HEK293 (cell line): ENCODE measurements at regions not wholly inside any gene's neighbourhood (a gene's known extent, or its start where the extent isn't known, plus 50 kb on each side); places are given as distances from the start of the nearest gene placed in this dataset.

Source experiments
- CTCF ChIA-PET: fragments of 350-600 bp; formaldehyde crosslinking; extraction: SDS; loops from one replicate; lab custom pipeline; 2021; ENCODE audit warnings: antibody characterized with exemption; lab: Yijun Ruan, JAX
- POLR2A ChIA-PET: fragments of 300-600 bp; formaldehyde crosslinking; extraction: SDS; loops from one replicate; lab custom pipeline; 2020; ENCODE audit warnings: antibody characterized with exemption, inconsistent platforms; lab: Yijun Ruan, JAX
- H3K27ac ChIP-seq: fragments of 200-500 bp; sonication (Bioruptor generic); 2 replicates; pipeline ENCODE4 v1.5.1; 2014; ENCODE audit warnings: low read depth, low read length, control low read depth, inconsistent platforms; ENCODE audit errors: extremely low read depth
- H3K36me3 ChIP-seq, 2 experiments: fragments of 200-500 bp in 1 of 2; sonication (Bioruptor generic) in 1 of 2; 1 replicate in 1 of 2; 2 replicates in 1 of 2; pipeline ENCODE4 v1.5.1; 2014 to 2017; ENCODE audit warnings: inconsistent platforms in 2 of 2, low read length in 2 of 2; ENCODE audit not compliant: control insufficient read depth in 2 of 2, insufficient read depth in 1 of 2
- H3K4me1 ChIP-seq: fragments of 200-500 bp; sonication (Bioruptor generic); 2 replicates; pipeline ENCODE4 v1.5.1; 2014; ENCODE audit warnings: mild to moderate bottlenecking, low read length, inconsistent platforms; ENCODE audit not compliant: control insufficient read depth, insufficient read depth
- H3K4me3 ChIP-seq: 2 replicates; pipeline ENCODE4 v1.5.1; 2011; ENCODE audit warnings: low read depth, mild to moderate bottlenecking, control low read depth, low read length, moderate library complexity
- H3K9me3 ChIP-seq: fragments of 200-500 bp; sonication (Bioruptor generic); 2 replicates; pipeline ENCODE4 v1.5.1; 2014; ENCODE audit warnings: low read depth, low read length, inconsistent platforms; ENCODE audit not compliant: control insufficient read depth, insufficient read depth
- BCL11A ChIP-seq: fragments of 450-650 bp; formaldehyde crosslinking; IDR thresholded peaks from 2 replicates; pipeline ENCODE4 v1.5.1; 2016; ENCODE audit warnings: low read depth, missing biosample characterization, missing genetic modification characterization
- RBAK ChIP-seq: fragments of 450-650 bp; formaldehyde crosslinking; IDR thresholded peaks from 2 replicates; pipeline ENCODE4 v1.5.1; 2016; ENCODE audit warnings: missing biosample characterization, missing genetic modification characterization
- SALL2 ChIP-seq: fragments of 450-650 bp; formaldehyde crosslinking; IDR thresholded peaks from 2 replicates; pipeline ENCODE4 v1.5.0; 2017; ENCODE audit warnings: missing biosample characterization, mild to moderate bottlenecking, missing genetic modification characterization, borderline replicate concordance
- ZBTB48 ChIP-seq: fragments of 450-650 bp; formaldehyde crosslinking; IDR thresholded peaks from 2 replicates; pipeline ENCODE4 v1.5.1; 2016; ENCODE audit warnings: missing biosample characterization, missing genetic modification characterization
- ZBTB49 ChIP-seq: fragments of 450-650 bp; formaldehyde crosslinking; IDR thresholded peaks from 2 replicates; pipeline ENCODE4 v1.5.1; 2016; ENCODE audit warnings: missing biosample characterization, missing genetic modification characterization, low read depth
- ZNF132 ChIP-seq: fragments of 450-650 bp; formaldehyde crosslinking; IDR thresholded peaks from 2 replicates; pipeline ENCODE4 v1.5.1; 2017; ENCODE audit warnings: missing biosample characterization, missing genetic modification characterization, borderline replicate concordance
- ZNF138 ChIP-seq: fragments of 450-650 bp; formaldehyde crosslinking; IDR thresholded peaks from 2 replicates; pipeline ENCODE4 v1.5.1; 2016; ENCODE audit warnings: missing biosample characterization, missing genetic modification characterization, borderline replicate concordance
- ZNF24 ChIP-seq: fragments of 450-650 bp; formaldehyde crosslinking; IDR thresholded peaks from 2 replicates; pipeline ENCODE4 v1.5.1; 2016; ENCODE audit warnings: missing biosample characterization, missing genetic modification characterization
- ZNF266 ChIP-seq: fragments of 450-650 bp; formaldehyde crosslinking; IDR thresholded peaks from 2 replicates; pipeline ENCODE4 v1.5.1; 2016; ENCODE audit warnings: missing biosample characterization, missing genetic modification characterization, low read depth
- ZNF335 ChIP-seq: fragments of 450-650 bp; formaldehyde crosslinking; conservative IDR thresholded peaks from 2 replicates; pipeline ENCODE4 v1.5.1; 2016; ENCODE audit warnings: missing biosample characterization, missing genetic modification characterization
- ZNF341 ChIP-seq: fragments of 450-650 bp; formaldehyde crosslinking; IDR thresholded peaks from 2 replicates; pipeline ENCODE4; 2016; ENCODE audit warnings: low read depth, missing biosample characterization, missing genetic modification characterization
- ZNF354C ChIP-seq: fragments of 450-650 bp; formaldehyde crosslinking; IDR thresholded peaks from 2 replicates; pipeline ENCODE4 v1.5.1; 2016; ENCODE audit warnings: missing biosample characterization, missing genetic modification characterization, low read depth, borderline replicate concordance
- ZNF423 ChIP-seq: fragments of 450-650 bp; formaldehyde crosslinking; IDR thresholded peaks from 2 replicates; pipeline ENCODE4 v1.5.1; 2016; ENCODE audit warnings: missing biosample characterization, missing genetic modification characterization
- ZNF530 ChIP-seq: fragments of 450-650 bp; formaldehyde crosslinking; IDR thresholded peaks from 2 replicates; pipeline ENCODE4 v1.5.1; 2016; ENCODE audit warnings: low read depth, missing biosample characterization, missing genetic modification characterization
- ZNF549 ChIP-seq: fragments of 450-650 bp; IDR thresholded peaks from 2 replicates; pipeline ENCODE4 v1.5.1; 2018; ENCODE audit warnings: missing biosample characterization, missing genetic modification characterization, mild to moderate bottlenecking, inconsistent platforms, moderate library complexity
- ZNF645 ChIP-seq: fragments of 450-650 bp; formaldehyde crosslinking; IDR thresholded peaks from 2 replicates; pipeline ENCODE4; 2016; ENCODE audit warnings: missing biosample characterization, missing genetic modification characterization
- ZNF654 ChIP-seq: fragments of 450-650 bp; formaldehyde crosslinking; IDR thresholded peaks from 2 replicates; pipeline ENCODE4 v1.5.1; 2016; ENCODE audit warnings: low read depth, missing biosample characterization, missing genetic modification characterization
- ZNF670 ChIP-seq: fragments of 450-650 bp; formaldehyde crosslinking; IDR thresholded peaks from 2 replicates; pipeline ENCODE4 v1.5.1; 2016; ENCODE audit warnings: missing biosample characterization, missing genetic modification characterization, low read depth
- ZNF704 ChIP-seq: fragments of 450-650 bp; formaldehyde crosslinking; IDR thresholded peaks from 2 replicates; pipeline ENCODE4 v1.5.1; 2016; ENCODE audit warnings: missing biosample characterization, missing genetic modification characterization
- ZNF747 ChIP-seq: fragments of 450-650 bp; formaldehyde crosslinking; IDR thresholded peaks from 2 replicates; pipeline ENCODE4 v1.5.1; 2016; ENCODE audit warnings: missing biosample characterization, missing genetic modification characterization
- ZNF785 ChIP-seq: fragments of 450-650 bp; formaldehyde crosslinking; IDR thresholded peaks from 2 replicates; pipeline ENCODE4 v1.5.1; 2016; ENCODE audit warnings: missing biosample characterization, missing genetic modification characterization
- ZNF830 ChIP-seq: fragments of 450-650 bp; IDR thresholded peaks from 2 replicates; pipeline ENCODE4 v1.5.0; 2018; ENCODE audit warnings: missing biosample characterization, missing genetic modification characterization, low read depth, mild to moderate bottlenecking, moderate library complexity

- POLR2A ChIA-PET, result no interaction called here
- Histone ChIP-seq H3K27ac (no peak overlapping the region), H3K4me3 (no peak overlapping the region), H3K4me1 (no peaks in the 10 kb centered on the region), H3K9me3 (no peaks in the 10 kb centered on the region), H3K36me3 (no peaks in the 10 kb centered on the region)
- CTCF ChIA-PET, result no interaction called here
- TF ChIP-seq ZNF549 (peak; percentile 78), ZNF670 (no peak)
- TF ChIP-seq, all 188 proteins: peak for 1
Observed at GRCh38 chr4:101669138-101669831, 121.2 kb upstream of the BANK1 start.

GRCh38 chr4:101667348-101667747 lies 123.2 kb upstream of the BANK1 start:
- Histone ChIP-seq H3K36me3 (no peaks in the 10 kb centered on the region), H3K27ac (no peak overlapping the region), H3K4me3 (no peak overlapping the region), H3K4me1 (no peaks in the 10 kb centered on the region), H3K9me3 (no peaks in the 10 kb centered on the region)
- TF ChIP-seq ZNF830, result no peak
- no peak for TF ChIP-seq ZNF266 (tag by site-specific recombination)
- TF ChIP-seq ZNF132, result no peak
- no peak for TF ChIP-seq ZNF341 (tag by site-specific recombination)
- no peak for TF ChIP-seq ZNF24
- no peak for TF ChIP-seq ZNF785 (tag by site-specific recombination)
- no peak for TF ChIP-seq ZNF423
- no peak for TF ChIP-seq ZBTB49 (tag by site-specific recombination)
- TF ChIP-seq ZNF335 (tag by site-specific recombination), result no peak
- TF ChIP-seq ZNF654 (tag by site-specific recombination), result no peak
- no peak for TF ChIP-seq RBAK (tag by site-specific recombination)
- TF ChIP-seq ZNF530, result no peak
- TF ChIP-seq ZNF747 (tag by site-specific recombination), result no peak
- no peak for TF ChIP-seq ZBTB48 (tag by site-specific recombination)
- TF ChIP-seq ZNF354C (tag by site-specific recombination), result no peak
- TF ChIP-seq ZNF138 (tag by site-specific recombination), result no peak
- no peak for TF ChIP-seq SALL2 (tag by site-specific recombination)
- TF ChIP-seq BCL11A, result no peak
- TF ChIP-seq ZNF645, result no peak
- TF ChIP-seq ZNF704 (tag by site-specific recombination), result no peak
- POLR2A ChIA-PET, result no interaction called here
- CTCF ChIA-PET, result no interaction called here
